GM21528 (cell line): ENCODE measurements at regions not wholly inside any gene's neighbourhood (a gene's known extent, or its start where the extent isn't known, plus 50 kb on each side); places are given as distances from the start of the nearest gene placed in this dataset.

Experiments used
- ATAC-seq: cut with Tn5 transposase; IDR thresholded peaks from one replicate; pipeline ENCODE4 v1.9.1; 2021; ENCODE audit warnings: mild to moderate bottlenecking, moderate library complexity; ENCODE audit not compliant: unreplicated experiment, low FRiP score

DNA sequence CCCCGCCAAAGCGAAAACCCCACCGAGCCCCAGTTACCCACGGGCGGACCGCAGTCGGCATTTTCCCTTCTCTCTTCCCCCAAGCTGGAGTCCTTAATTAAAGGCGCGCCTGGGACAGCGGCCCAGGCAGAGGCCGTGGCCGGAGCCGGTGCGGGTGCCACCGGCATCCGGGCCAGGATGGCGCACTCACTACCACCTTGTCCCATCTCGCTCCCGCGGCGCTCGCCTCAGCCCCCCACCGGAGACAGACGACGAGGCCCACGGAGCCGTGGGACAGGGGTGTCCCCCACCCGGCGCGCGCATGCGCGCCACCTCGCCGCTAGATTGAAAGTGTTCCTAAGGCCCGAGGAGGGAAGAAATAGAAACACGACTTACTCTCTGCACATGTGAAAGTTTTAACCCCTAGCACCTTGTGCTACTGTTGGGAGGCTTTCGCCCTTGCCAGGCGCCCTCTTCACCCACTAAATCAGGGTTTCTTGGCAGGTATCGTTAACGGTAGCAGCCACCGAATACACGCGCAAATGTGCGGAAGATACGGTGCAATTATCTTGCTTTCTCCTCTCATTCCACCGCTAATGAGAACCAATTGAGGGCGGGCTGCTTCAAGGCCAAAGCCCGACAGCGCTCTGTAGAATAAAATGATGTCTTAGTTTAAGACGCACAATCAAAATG is 64.3 kb upstream of the CCDC160 start:
- no peak for ATAC-seq

DNA sequence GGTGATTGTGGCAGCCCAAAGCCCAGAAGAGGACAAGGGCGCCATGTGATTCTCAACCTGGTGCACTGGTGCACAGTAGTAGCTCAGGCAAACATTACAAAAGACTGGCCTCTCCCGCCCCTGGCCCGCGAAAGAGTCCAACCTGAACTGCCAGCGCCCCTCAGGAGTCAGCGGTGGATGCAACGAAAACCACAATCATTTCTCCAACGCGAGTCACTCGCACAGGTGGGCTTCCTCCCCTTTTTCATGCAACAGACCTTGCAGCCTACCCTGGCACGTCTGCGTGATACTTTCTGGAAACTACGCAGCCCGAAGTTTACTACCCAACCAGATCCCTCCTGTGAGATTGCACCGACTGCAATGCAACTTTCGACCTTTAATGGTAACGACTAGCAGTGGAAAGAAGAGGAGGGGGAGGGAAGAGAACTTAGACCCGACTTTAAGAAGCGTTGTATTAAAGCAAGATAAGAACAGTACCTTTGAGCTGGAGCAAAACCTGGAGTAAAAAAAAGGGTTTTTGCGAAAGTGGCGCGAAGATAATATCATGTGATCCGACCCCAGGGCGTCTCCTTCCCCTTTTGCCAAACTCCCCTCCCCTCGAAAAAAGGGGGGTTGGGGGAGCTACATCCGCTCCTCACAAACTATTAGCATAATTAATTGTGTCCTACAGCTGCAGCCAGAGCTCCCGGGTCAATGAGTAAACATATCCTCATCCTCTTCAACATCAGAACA is 63.3 kb upstream of the CCDC160 start:
- ATAC-seq: no peak

DNA sequence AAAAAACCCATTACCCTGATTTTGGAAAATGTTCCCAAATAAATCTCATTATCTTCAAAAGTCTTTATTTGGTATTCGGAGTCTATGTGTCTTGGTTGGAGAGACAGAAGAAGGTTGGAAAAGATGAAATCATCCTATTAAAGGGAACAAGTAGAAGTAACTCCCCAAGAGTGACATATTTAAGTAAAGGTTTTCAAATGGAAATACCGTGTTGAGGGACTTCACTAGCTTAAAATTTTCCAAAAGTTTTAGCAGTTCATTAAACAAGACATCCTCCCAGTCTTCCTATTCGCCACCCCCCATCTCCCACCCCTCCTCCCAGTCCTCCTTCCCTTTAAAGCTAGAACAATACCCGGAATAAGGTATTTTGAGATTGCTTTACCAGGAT is 62.7 kb upstream of the CCDC160 start:
- ATAC-seq: no peak

DNA sequence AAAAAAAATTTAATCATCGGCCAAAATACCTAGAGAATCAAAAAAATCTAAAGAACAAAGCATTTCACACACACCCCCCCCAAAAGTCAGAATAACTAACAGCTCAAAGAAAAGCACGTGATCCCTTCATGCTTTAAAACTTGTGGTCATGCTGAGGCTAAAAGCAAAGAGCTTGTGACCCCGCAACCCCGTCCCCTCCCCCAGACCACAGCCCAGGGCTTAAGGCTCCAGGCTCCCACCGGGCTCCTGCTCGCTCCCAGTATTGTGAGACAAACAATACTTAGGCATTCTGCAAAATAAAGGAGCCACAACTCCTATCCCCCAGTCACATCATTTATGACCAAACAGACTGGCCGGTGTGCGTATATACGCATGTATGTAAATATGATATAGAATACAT is 62.1 kb upstream of the CCDC160 start:
- ATAC-seq: no peak

DNA sequence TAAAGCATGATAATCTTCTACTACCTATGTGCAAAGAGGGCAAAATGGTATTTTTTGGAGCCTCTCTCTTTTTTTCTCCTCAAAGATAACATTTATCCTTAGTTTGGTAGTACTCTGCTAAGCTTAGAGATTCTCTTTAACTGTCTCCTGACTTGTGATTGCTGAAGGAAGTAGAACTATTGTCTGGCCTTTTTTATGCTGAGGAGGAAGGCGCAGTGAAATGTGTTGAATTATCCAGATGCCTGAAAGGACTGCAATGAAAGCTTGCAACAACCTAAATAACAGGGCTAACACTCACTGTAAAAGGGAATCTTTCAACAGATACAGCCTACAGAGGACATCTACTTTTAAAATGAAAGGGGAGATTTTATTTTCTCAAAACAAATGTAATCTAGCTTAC is 59.5 kb upstream of the CCDC160 start:
- no peak for ATAC-seq

GRCh38 chrX:134180601-134181274 is 56.2 kb upstream of the CCDC160 start:
- no peak for ATAC-seq

DNA sequence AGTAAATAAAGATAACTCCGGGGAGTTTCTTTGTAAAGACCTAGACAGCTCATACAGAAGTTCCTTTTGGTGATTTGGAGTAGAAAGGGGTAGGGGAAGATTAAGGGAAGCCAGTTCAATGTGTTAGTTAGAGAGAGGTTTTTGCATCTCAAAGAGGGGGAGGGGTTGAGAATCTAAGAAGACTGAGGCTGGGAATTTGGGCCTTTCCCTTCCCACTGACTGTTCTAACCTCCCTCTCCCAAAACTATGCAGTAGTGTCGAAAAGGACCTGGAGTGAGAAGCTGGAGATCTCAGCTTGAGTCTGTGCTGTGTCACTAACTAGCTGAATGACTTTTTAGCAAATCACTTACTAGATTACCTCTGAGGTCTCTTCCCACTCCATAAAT is 55.7 kb upstream of the CCDC160 start:
- ATAC-seq: no peak

- ATAC-seq: no peak
These were observed 53.3 kb upstream of the CCDC160 start for GRCh38 chrX:134183665-134184064.

- no peak for ATAC-seq
These were observed 52.0 kb upstream of the CCDC160 start for GRCh38 chrX:134184936-134185335.

- peak; percentile 66 for ATAC-seq
These were observed 50.4 kb upstream of the CCDC160 start for GRCh38 chrX:134186362-134187121.
